Stimulated activated CD8-positive, alpha-beta memory T cell treated with anti-CD3 and anti-CD28 coated beads, Interleukin-2, amount 100 ng/mL, for 1 hour (primary cell): ENCODE measurements at regions not wholly inside any gene's neighbourhood (a gene's known extent, or its start where the extent isn't known, plus 50 kb on each side); places are given as distances from the start of the nearest gene placed in this dataset.

Experiments used
- DNase-seq, 2 donors: peaks; one replicate each; pipeline ENCODE4 v3.0.0-alpha.2; 2020; ENCODE audit warnings: low read depth in 2 of 2

DNA sequence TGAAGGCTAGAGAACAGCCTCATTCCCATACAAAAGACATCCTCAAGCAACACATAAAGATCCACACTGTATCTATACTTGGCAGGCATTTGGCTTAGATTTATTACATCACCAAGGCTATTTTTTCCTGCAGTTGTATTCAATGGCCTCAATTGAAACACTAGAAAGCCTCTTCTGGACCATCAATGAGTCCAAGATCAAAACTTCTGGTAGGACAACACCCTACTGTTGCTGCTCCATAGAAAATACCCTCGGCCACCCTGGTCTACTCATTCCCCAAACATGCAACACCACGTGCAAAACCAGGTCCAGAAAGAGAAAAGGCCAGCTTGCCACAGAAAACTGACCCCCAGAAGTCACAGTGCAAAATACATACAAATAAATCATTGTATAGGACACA is 56.9 kb upstream of the CADM1 start:
- no peak for DNase-seq

DNA sequence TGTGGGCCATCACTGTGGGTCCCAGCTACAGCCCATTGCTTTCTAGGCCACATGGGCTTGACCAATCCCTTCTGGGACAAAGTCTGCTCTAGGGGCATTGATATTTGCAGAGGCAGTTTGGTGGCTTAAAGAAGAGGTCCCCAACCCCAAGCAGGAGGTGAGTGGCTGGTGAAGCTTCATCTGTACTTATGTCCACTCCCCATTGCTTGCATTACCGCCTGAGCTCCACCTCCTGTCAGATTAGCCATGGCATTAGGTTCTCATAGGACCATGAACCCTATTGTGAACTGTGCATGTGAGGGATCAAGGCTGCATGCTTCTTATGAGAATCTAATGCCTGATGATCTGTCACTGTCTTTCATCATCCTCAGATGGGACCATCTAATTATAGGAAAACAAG is 54.4 kb upstream of the CADM1 start:
- no peak for DNase-seq

DNA sequence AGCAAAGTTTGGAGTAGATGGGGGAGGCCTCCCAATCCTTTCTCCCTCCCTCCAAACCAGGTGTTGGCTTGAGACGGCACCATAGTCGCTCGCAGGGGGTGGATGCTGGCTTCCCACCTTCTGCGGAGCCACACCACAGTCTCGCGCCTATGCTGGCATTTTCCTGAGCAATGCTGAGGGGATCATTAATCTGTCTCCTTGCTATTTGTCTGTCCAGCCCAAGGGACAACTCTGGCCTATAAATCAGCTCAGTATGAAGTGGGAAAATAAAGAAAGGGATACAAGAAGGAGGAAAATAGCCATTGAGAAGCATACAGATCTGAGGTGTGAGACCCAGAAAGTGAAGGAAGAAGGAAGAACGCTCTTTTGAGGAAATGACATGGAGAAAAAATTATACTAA is 53.5 kb upstream of the CADM1 start:
- no peak for DNase-seq

DNA sequence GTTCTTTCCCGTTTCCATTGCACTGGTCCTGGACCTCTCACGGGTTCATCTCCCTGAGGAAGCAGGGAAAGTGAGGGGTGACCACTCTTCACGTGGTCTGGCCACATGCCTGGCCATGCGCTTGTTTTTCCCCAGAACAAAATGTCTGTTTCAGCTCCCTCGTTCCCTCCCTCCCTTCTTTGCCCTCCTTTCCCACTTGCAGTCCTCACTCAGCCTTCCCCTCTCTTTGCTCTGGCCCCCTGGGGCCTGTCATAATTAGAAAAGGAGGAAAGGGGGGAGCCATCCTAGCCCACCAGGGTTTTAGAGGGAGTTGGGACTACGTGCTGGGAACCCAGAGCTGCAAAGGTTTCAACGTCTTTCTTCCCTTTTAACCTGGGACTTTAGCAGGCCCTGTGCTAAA is 52.8 kb upstream of the CADM1 start:
- DNase-seq, result no peak

DNA sequence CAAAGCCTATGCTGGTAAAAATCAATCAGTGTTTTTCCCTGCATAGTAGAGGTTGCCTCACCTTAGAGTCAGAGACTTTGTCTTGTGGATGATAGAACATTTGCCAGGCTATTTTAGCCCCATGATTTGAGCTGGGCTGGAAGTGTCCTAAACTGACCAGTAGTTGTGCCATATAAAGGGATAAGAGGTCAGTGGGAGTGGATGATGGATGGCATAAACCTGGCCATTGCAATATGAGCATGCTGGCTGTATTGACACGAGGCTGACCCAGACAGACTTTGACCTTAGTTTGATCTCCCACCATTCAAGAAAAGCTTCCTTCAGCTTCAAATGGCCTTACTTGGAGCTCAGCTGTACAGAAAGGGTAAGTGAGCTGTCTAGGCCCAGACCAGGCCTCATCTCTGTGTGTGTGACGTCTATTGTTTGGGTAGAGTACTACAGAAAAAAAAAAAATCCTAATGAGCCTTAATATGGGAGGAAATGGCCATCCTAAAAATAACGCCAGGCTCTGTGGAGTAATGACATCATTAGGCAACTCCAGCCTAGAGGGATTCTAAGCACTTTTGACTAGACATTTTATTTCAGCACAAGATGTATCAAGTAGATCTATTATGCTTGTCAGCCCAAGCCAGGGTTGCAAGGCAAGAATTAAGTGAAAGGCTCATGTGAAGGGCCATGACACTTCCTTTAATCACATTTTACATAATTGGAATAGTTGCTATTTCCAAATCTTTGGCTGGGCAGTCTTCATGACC is 51.3 kb upstream of the CADM1 start:
- DNase-seq, result no peak
